ENCODE measurements at regions not wholly inside any gene's neighbourhood (a gene's known extent, or its start where the extent isn't known, plus 50 kb on each side); places are given as distances from the start of the nearest gene placed in this dataset.

GRCh38 chr3:103158183-103158582 lies 723.4 kb downstream of the ZPLD1 start:
- no peaks in the 10 kb centered on the region for H3K27me3 ChIP-seq (replicated peaks in 1 of 4; ENCODE audit: control insufficient read depth in 3 of 4, extremely low read depth in 1 of 4, insufficient read depth in 3 of 4, low read length in 3 of 4)
- no peak overlapping the region for H3K14ac ChIP-seq (ENCODE audit: insufficient read length)
- no peaks in the 10 kb centered on the region for H3K79me1 ChIP-seq (ENCODE audit: low read depth, low read length)
- H3K23me2 ChIP-seq (ENCODE audit: low read depth, low read length): no peaks in the 10 kb centered on the region
- H2AK5ac ChIP-seq (ENCODE audit: low read depth, low read length): no peak overlapping the region
- no peak overlapping the region for H2BK12ac ChIP-seq (ENCODE audit: low read depth, low read length)
- H4K91ac ChIP-seq (replicated peaks; ENCODE audit: insufficient read length, low read length): no peak overlapping the region
- WGBS, 2 experiments (ENCODE audit: extremely low coverage in 1 of 2, insufficient coverage in 1 of 2, insufficient read length in 1 of 2, insufficient replicate concordance in 2 of 2, low coverage in 1 of 2, low lambda C conversion rate in 2 of 2, missing lambda C conversion rate in 1 of 2): 67% methylated on average over 1 of the region's 1 CpG; no CpG with 5 or more reads in 1 of the 2 experiments
- FAIRE-seq (no peak), DNase-seq (ENCODE audit: low read depth in 1 of 2, low spot score in 2 of 2) (no peak)
- H3K4me1 ChIP-seq (replicated peaks in 1 of 4; ENCODE audit: control insufficient read depth in 3 of 4, insufficient read depth in 4 of 4, low read length in 3 of 4): no peaks in the 10 kb centered on the region
- H4K20me1 ChIP-seq (replicated peaks in 1 of 2; ENCODE audit: control insufficient read depth in 1 of 2, insufficient read depth in 2 of 2, low read length in 2 of 2): no peaks in the 10 kb centered on the region
- no peak overlapping the region for H3K4ac ChIP-seq (replicated peaks; ENCODE audit: insufficient read length, low read depth, low read length)
- H3K4me2 ChIP-seq (ENCODE audit: insufficient read depth in 1 of 2, low read depth in 2 of 2, low read length in 2 of 2): no peak overlapping the region
- no peaks in the 10 kb centered on the region for H3K36me3 ChIP-seq (ENCODE audit: control insufficient read depth in 2 of 4, insufficient read depth in 4 of 4, low read length in 3 of 4)
- no peak overlapping the region for H4K8ac ChIP-seq (ENCODE audit: extremely low read depth, insufficient read depth, low read length)
- no peak overlapping the region for H2BK15ac ChIP-seq (ENCODE audit: low read length)
- no peaks in the 10 kb centered on the region for H3K79me2 ChIP-seq (ENCODE audit: control insufficient read depth in 1 of 2, insufficient read depth in 2 of 2, low read length in 2 of 2)
- ChIA-PET POLR2A (ENCODE audit: partially characterized antibody) (no interaction called here), CTCF (ENCODE audit: partially characterized antibody) (no interaction called here)
- no peak overlapping the region for H4K5ac ChIP-seq (ENCODE audit: insufficient read length, low read depth, low read length)
- no peak overlapping the region for H3K4me3 ChIP-seq (ENCODE audit: extremely low read depth in 1 of 4, insufficient read depth in 2 of 4, low read depth in 3 of 4, low read length in 4 of 4)
- no peak overlapping the region for H3K27ac ChIP-seq (ENCODE audit: low read depth, low read length)
- no peak overlapping the region for H3K56ac ChIP-seq (replicated peaks; ENCODE audit: insufficient read length, low read depth, low read length)
- peak overlapping the region; percentile 18; the same call in 1 of the 2 replicates for H2AFZ ChIP-seq (ENCODE audit: low read length)
- H2BK20ac ChIP-seq (ENCODE audit: low read length): no peak overlapping the region
- no peak overlapping the region for H3K18ac ChIP-seq (ENCODE audit: extremely low read depth, low read length)
- H3K9ac ChIP-seq (replicated peaks in 1 of 4; ENCODE audit: extremely low read depth in 1 of 4, low read depth in 3 of 4, low read length in 3 of 4): no peak overlapping the region
- no peak overlapping the region for H2BK120ac ChIP-seq (replicated peaks; ENCODE audit: low read depth, low read length)
- no peaks in the 10 kb centered on the region for H3K9me3 ChIP-seq (ENCODE audit: insufficient read depth in 2 of 2, low read depth in 1 of 2, low read length in 1 of 2)
- H3K23ac ChIP-seq (ENCODE audit: insufficient read length): no peak overlapping the region
- H2BK5ac ChIP-seq (ENCODE audit: low read depth, low read length): no peak overlapping the region
- no peak for TF ChIP-seq MAX (IDR thresholded peaks at IDR 0.05)
- no peak for TF ChIP-seq SP1 (IDR thresholded peaks at IDR 0.05; ENCODE audit: low read depth, low read length)
